Mammary epithelial cell (primary cell): ENCODE measurements at regions not wholly inside any gene's neighbourhood (a gene's known extent, or its start where the extent isn't known, plus 50 kb on each side); places are given as distances from the start of the nearest gene placed in this dataset.

Experiments used
- EZH2 ChIP-seq: IDR thresholded peaks from 2 replicates; pipeline ENCODE4 v1.6.1; 2012; ENCODE audit warnings: low read length, inconsistent platforms, borderline replicate concordance
- TF ChIP-seq, protein P1 (sequence below), 2 donors: IDR thresholded peaks in 1 of 2; conservative IDR thresholded peaks in 1 of 2; 2 replicates each; pipeline ENCODE4 v1.5.1; 2011 to 2012; ENCODE audit warnings: inconsistent platforms in 2 of 2, low read length in 2 of 2, mild to moderate bottlenecking in 2 of 2, control low read depth in 1 of 2, low read depth in 1 of 2; ENCODE audit not compliant: insufficient read depth in 1 of 2; ENCODE audit errors: extremely low read depth in 1 of 2

GRCh38 chr3:164132878-164133277 lies 945.4 kb downstream of the SI start:
- TF ChIP-seq, protein P1, sequence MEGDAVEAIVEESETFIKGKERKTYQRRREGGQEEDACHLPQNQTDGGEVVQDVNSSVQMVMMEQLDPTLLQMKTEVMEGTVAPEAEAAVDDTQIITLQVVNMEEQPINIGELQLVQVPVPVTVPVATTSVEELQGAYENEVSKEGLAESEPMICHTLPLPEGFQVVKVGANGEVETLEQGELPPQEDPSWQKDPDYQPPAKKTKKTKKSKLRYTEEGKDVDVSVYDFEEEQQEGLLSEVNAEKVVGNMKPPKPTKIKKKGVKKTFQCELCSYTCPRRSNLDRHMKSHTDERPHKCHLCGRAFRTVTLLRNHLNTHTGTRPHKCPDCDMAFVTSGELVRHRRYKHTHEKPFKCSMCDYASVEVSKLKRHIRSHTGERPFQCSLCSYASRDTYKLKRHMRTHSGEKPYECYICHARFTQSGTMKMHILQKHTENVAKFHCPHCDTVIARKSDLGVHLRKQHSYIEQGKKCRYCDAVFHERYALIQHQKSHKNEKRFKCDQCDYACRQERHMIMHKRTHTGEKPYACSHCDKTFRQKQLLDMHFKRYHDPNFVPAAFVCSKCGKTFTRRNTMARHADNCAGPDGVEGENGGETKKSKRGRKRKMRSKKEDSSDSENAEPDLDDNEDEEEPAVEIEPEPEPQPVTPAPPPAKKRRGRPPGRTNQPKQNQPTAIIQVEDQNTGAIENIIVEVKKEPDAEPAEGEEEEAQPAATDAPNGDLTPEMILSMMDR (conservative IDR thresholded peaks at IDR 0.05 in 1 of 2, IDR thresholded peaks at IDR 0.05 in 1 of 2; ENCODE audit: extremely low read depth in 1 of 2, insufficient read depth in 1 of 2, low read depth in 1 of 2, low read length in 2 of 2): no peak
- TF ChIP-seq EZH2: no peak
